Activated CD4-positive, alpha-beta T cell treated with anti-CD3 and anti-CD28 coated beads for 36 hours (primary cell): ENCODE measurements at regions not wholly inside any gene's neighbourhood (a gene's known extent, or its start where the extent isn't known, plus 50 kb on each side); places are given as distances from the start of the nearest gene placed in this dataset.

Source experiments
- ATAC-seq: fragments of 200-7000 bp; cut with Tn5 transposase; one replicate; pipeline ENCODE4 v1.10.0; 2021; ENCODE audit warnings: mild to moderate bottlenecking, moderate library complexity
- CTCF ChIA-PET: fragments of 350-600 bp; sonication (Branson Sonifier 250); formaldehyde crosslinking; loops from one replicate; lab custom pipeline; 2021; ENCODE audit warnings: antibody characterized with exemption; lab: Charles Lee
- POLR2A ChIA-PET: fragments of 350-600 bp; sonication (Branson Sonifier 250); formaldehyde crosslinking; loops from one replicate; lab custom pipeline; 2021; ENCODE audit warnings: antibody characterized with exemption, inconsistent platforms; lab: Charles Lee
- DNase-seq: peaks from one replicate; pipeline ENCODE4 v3.0.0-alpha.2; 2020
- H3K27ac Mint-ChIP-seq: one replicate; pipeline ENCODE4 v1.8.0; 2021; ENCODE audit warnings: mixed read lengths
- H3K27me3 Mint-ChIP-seq: one replicate; pipeline ENCODE4 v1.8.0; 2021; ENCODE audit warnings: mixed read lengths
- H3K36me3 Mint-ChIP-seq: one replicate; pipeline ENCODE4 v1.8.0; 2021; ENCODE audit warnings: low read depth, mixed read lengths
- H3K4me1 Mint-ChIP-seq: one replicate; pipeline ENCODE4 v1.8.0; 2021; ENCODE audit warnings: mixed read lengths
- H3K4me3 Mint-ChIP-seq: one replicate; pipeline ENCODE4 v1.8.0; 2021; ENCODE audit warnings: mild to moderate bottlenecking, moderate library complexity, mixed read lengths
- H3K9me3 Mint-ChIP-seq: one replicate; pipeline ENCODE4 v1.8.0; 2021; ENCODE audit warnings: low read depth, mixed read lengths
- intact Hi-C, 2 experiments: fragments of 100-400 bp; cut with DNase I in 1 of 2; cut with micrococcal nuclease in 1 of 2; formaldehyde crosslinking; loops; one replicate each; pipeline versions ENCODE4 v1.14.2 to v1.15.1; 2022 to 2024; cut with DNase I, micrococcal nuclease

DNA sequence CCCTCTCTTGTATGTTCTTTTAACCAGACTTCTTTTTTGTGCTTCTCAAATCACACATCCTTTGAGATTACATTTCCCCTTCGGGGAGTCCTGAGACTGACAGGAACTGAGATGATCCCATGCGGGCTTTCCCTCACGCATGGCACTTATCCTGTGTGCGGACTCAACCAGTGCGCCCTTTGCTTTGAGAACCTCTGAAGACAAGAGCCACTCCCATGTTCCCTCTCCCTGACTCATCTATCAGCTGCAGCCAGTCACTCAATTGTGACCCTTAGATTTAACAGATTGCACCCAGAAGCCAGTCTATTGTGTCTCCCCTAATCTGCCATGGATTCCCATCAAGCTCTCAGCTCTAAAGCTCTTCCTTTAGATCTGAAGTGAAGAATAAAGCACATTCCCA lies 353.9 kb upstream of the MEOX2 start:
- Mint-ChIP-seq H3K27me3 (no peaks in the 10 kb centered on the region), H3K4me1 (no peaks in the 10 kb centered on the region), H3K9me3 (no peaks in the 10 kb centered on the region), H3K4me3 (no peak overlapping the region), H3K27ac (no peak overlapping the region), H3K36me3 (no peaks in the 10 kb centered on the region)
- ATAC-seq (no peak), DNase-seq (no peak)
- ChIA-PET CTCF (no interaction called here), POLR2A (interaction anchor here (0.6 kb wide), 1 partner anchor 15 kb away, joined by 3 read pairs; no protein-coding TSS in a partner anchor)
- intact Hi-C loops = no loop called here

DNA sequence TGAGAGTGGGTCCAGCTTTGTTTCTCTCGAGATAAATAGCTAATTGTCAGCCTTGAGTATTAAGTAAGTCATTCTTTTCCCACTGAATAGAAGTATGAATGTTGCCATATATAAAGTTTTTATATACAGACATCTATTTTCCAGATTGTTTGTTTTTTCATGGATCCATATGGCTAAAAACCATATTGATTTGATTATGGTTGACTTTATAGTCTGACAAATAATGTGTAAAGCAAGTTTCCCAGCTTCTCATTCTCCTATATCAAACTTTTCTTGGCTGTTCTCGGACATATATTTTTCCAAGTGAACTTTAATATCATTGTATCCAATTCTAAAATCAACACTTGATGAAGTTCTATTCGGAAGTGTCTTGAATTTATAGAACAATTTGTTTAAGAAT lies 352.4 kb upstream of the MEOX2 start:
- ATAC-seq (no peak), DNase-seq (no peak)
- ChIA-PET CTCF (interaction anchor here (0.6 to 1.4 kb wide), 2 partner anchors 11 to 347 kb away, joined by 3 to 4 read pairs; no protein-coding TSS in a partner anchor), POLR2A (no interaction called here)
- Mint-ChIP-seq H3K4me3 (no peak overlapping the region), H3K36me3 (no peaks in the 10 kb centered on the region), H3K9me3 (no peaks in the 10 kb centered on the region), H3K27ac (no peak overlapping the region), H3K4me1 (no peaks in the 10 kb centered on the region), H3K27me3 (no peaks in the 10 kb centered on the region)
- intact Hi-C loops = no loop called here

- intact Hi-C loops = no loop called here
- no peak overlapping the region for H3K4me3 Mint-ChIP-seq
- no peaks in the 10 kb centered on the region for H3K36me3 Mint-ChIP-seq
- no peaks in the 10 kb centered on the region for H3K9me3 Mint-ChIP-seq
- ATAC-seq = no peak
- H3K4me1 Mint-ChIP-seq = no peaks in the 10 kb centered on the region
- no peak for DNase-seq
- H3K27ac Mint-ChIP-seq = no peak overlapping the region
- ChIA-PET CTCF (interaction anchor here (1.6 kb wide), 1 partner anchor 14 kb away, joined by 4 read pairs; no protein-coding TSS in a partner anchor), POLR2A (no interaction called here)
- H3K27me3 Mint-ChIP-seq = peaks cover 1% of the 10 kb centered on the region
Observed at GRCh38 chr7:16035392-16035791, 348.9 kb upstream of the MEOX2 start.

GRCh38 chr7:16034866-16035265 lies 348.4 kb upstream of the MEOX2 start:
- H3K27ac Mint-ChIP-seq = no peak overlapping the region
- no peaks in the 10 kb centered on the region for H3K9me3 Mint-ChIP-seq
- POLR2A ChIA-PET = no interaction called here
- H3K36me3 Mint-ChIP-seq = no peaks in the 10 kb centered on the region
- no peak overlapping the region for H3K4me3 Mint-ChIP-seq
- CTCF ChIA-PET = interaction anchor here (1.6 kb wide), 1 partner anchor 15 kb away, joined by 4 read pairs; no protein-coding TSS in a partner anchor
- ATAC-seq (no peak), DNase-seq (no peak)
- H3K27me3 Mint-ChIP-seq = peaks cover 3% of the 10 kb centered on the region
- intact Hi-C loops = no loop called here
- no peaks in the 10 kb centered on the region for H3K4me1 Mint-ChIP-seq

GRCh38 chr7:16034353-16034752 lies 347.9 kb upstream of the MEOX2 start:
- H3K36me3 Mint-ChIP-seq = no peaks in the 10 kb centered on the region
- no peak overlapping the region for H3K4me3 Mint-ChIP-seq
- ATAC-seq = peak; percentile 26
- H3K4me1 Mint-ChIP-seq = no peaks in the 10 kb centered on the region
- H3K9me3 Mint-ChIP-seq = no peaks in the 10 kb centered on the region
- CTCF ChIA-PET = interaction anchor here (1.6 kb wide), 1 partner anchor 15 kb away, joined by 4 read pairs; no protein-coding TSS in a partner anchor
- no peak for DNase-seq
- intact Hi-C loops = no loop called here
- peaks cover 3% of the 10 kb centered on the region for H3K27me3 Mint-ChIP-seq
- POLR2A ChIA-PET = no interaction called here
- H3K27ac Mint-ChIP-seq = no peak overlapping the region

- intact Hi-C loops = no loop called here
- no peak overlapping the region for H3K27ac Mint-ChIP-seq
- no peaks in the 10 kb centered on the region for H3K36me3 Mint-ChIP-seq
- peaks cover 3% of the 10 kb centered on the region for H3K27me3 Mint-ChIP-seq
- H3K9me3 Mint-ChIP-seq = no peaks in the 10 kb centered on the region
- no peak overlapping the region for H3K4me3 Mint-ChIP-seq
- no peaks in the 10 kb centered on the region for H3K4me1 Mint-ChIP-seq
- ATAC-seq (no peak), DNase-seq (no peak)
- POLR2A ChIA-PET = no interaction called here
- CTCF ChIA-PET = no interaction called here
Observed at GRCh38 chr7:16033233-16033632, 346.8 kb upstream of the MEOX2 start.

GRCh38 chr7:16028636-16029035 lies 342.2 kb upstream of the MEOX2 start:
- intact Hi-C loops = no loop called here
- CTCF ChIA-PET = no interaction called here
- H3K4me3 Mint-ChIP-seq = no peak overlapping the region
- peaks cover 3% of the 10 kb centered on the region for H3K27me3 Mint-ChIP-seq
- POLR2A ChIA-PET = no interaction called here
- ATAC-seq (no peak), DNase-seq (no peak)
- no peaks in the 10 kb centered on the region for H3K36me3 Mint-ChIP-seq
- H3K4me1 Mint-ChIP-seq = no peaks in the 10 kb centered on the region
- no peaks in the 10 kb centered on the region for H3K9me3 Mint-ChIP-seq
- no peak overlapping the region for H3K27ac Mint-ChIP-seq

- H3K9me3 Mint-ChIP-seq = no peaks in the 10 kb centered on the region
- H3K27ac Mint-ChIP-seq = no peak overlapping the region
- ChIA-PET POLR2A (no interaction called here), CTCF (interaction anchor here (0.9 kb wide), 1 partner anchor 10 kb away, joined by 4 read pairs; no protein-coding TSS in a partner anchor)
- peaks cover 3% of the 10 kb centered on the region for H3K27me3 Mint-ChIP-seq
- intact Hi-C loops = no loop called here
- no peaks in the 10 kb centered on the region for H3K36me3 Mint-ChIP-seq
- no peak overlapping the region for H3K4me3 Mint-ChIP-seq
- DNase-seq (no peak), ATAC-seq (no peak)
- H3K4me1 Mint-ChIP-seq = no peaks in the 10 kb centered on the region
Observed at GRCh38 chr7:16028103-16028502, 341.6 kb upstream of the MEOX2 start.

DNA sequence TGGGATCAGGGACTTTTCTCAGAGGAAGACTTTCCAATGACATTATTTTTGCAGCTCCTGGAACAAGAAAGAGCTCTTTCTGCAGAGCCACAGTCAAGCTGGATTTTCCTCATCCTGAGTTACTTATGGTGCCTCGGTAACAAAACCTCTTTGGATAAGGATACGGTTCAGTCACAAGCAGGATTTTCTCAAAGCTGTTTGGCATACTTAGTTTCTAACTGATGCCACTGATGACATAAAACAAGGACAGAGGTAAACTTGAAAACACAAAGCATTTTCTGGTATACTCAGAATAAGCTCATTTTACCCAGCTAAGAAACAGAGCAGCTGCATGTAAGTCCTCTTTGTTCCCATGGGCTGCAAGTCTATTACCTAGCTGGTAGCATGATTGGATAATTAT lies 340.9 kb upstream of the MEOX2 start:
- Mint-ChIP-seq H3K27me3 (peaks cover 3% of the 10 kb centered on the region), H3K36me3 (no peaks in the 10 kb centered on the region), H3K4me3 (no peak overlapping the region), H3K4me1 (no peaks in the 10 kb centered on the region), H3K9me3 (no peaks in the 10 kb centered on the region), H3K27ac (no peak overlapping the region)
- no peak for ATAC-seq
- intact Hi-C loops = no loop called here
- POLR2A ChIA-PET = no interaction called here
- CTCF ChIA-PET = interaction anchor here (0.8 to 0.9 kb wide), 2 partner anchors 11 to 32 kb away, joined by 3 to 4 read pairs; no protein-coding TSS in a partner anchor
- DNase-seq = no peak

DNA sequence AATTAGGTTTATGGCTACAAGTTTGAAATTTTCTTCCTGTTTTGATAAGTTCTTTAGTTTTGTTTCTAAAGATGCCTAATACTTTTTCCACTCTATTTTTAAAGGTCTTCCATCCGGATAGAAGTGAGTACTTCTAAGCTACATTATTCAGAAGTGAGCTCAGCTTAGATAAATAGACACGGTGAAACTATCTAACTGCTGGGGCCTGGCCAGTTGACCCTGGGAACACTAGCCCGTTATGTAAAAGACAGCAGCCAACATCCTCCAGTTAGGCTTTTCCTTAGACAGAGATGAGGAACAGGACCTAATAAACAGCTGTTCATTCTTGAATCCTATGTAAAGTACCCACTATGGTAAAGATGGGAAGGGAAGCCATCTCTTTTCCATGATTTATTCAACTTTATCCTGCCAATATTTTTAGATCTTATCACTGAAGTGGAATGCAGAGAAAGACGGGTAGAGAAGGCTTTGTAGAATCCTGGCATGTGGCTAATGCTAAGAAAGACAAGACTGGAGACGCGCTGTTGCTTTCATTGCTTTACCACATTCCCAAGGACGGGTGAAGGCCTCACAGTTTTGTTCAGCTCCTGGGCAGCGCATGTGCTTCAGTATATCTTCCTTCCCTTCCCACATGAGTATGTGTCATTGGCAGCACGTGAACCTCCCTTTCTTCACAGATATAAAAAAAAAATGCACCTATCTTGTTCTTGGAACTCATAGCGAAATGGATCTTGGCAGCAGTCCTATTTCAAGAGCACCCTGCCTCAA lies 340.0 kb upstream of the MEOX2 start:
- Mint-ChIP-seq H3K27me3 (peaks cover 3% of the 10 kb centered on the region), H3K4me3 (no peak overlapping the region), H3K9me3 (no peaks in the 10 kb centered on the region), H3K36me3 (no peaks in the 10 kb centered on the region), H3K27ac (no peak overlapping the region), H3K4me1 (no peaks in the 10 kb centered on the region)
- intact Hi-C loops = no loop called here
- POLR2A ChIA-PET = no interaction called here
- DNase-seq (no peak), ATAC-seq (no peak)
- CTCF ChIA-PET = no interaction called here

DNA sequence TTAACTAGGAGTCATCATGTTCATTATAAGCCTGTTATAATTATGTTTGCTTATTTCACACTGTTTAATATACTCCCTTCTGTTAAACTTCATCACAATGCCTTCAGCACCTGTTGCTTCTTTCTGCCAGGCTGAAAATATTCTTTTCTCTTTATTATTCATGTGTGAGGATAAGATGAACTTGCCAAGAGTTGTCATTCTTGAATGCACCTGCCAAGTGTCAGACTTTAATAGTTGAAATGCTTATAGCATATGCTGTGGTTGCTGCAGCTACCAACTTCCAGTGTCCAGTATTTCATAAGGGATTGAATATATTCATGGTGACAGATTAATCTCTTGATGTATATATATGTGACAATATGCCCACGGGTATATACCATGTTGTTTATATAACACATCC lies 339.2 kb upstream of the MEOX2 start:
- Mint-ChIP-seq H3K36me3 (no peaks in the 10 kb centered on the region), H3K27me3 (peaks cover 3% of the 10 kb centered on the region), H3K9me3 (no peaks in the 10 kb centered on the region), H3K4me3 (no peak overlapping the region), H3K27ac (no peak overlapping the region), H3K4me1 (no peaks in the 10 kb centered on the region)
- CTCF ChIA-PET = no interaction called here
- POLR2A ChIA-PET = interaction anchor here (0.6 kb wide), 1 partner anchor 15 kb away, joined by 3 read pairs; no protein-coding TSS in a partner anchor
- DNase-seq (no peak), ATAC-seq (no peak)
- intact Hi-C loops = no loop called here

GRCh38 chr7:16023503-16023902 lies 337.0 kb upstream of the MEOX2 start:
- DNase-seq (no peak), ATAC-seq (no peak)
- POLR2A ChIA-PET = no interaction called here
- no peaks in the 10 kb centered on the region for H3K4me1 Mint-ChIP-seq
- peaks cover 2% of the 10 kb centered on the region for H3K9me3 Mint-ChIP-seq
- no peaks in the 10 kb centered on the region for H3K36me3 Mint-ChIP-seq
- no peak overlapping the region for H3K4me3 Mint-ChIP-seq
- no peak overlapping the region for H3K27ac Mint-ChIP-seq
- H3K27me3 Mint-ChIP-seq = no peaks in the 10 kb centered on the region
- CTCF ChIA-PET = no interaction called here
- intact Hi-C loops = no loop called here
